Spleen (tissue), 11 donors: ENCODE measurements at regions not wholly inside any gene's neighbourhood (a gene's known extent, or its start where the extent isn't known, plus 50 kb on each side); places are given as distances from the start of the nearest gene placed in this dataset.

Experiments
- DNase-seq: peaks from one replicate; pipeline ENCODE4 v3.0.0-alpha.2; 2020
- H3K27ac ChIP-seq, 8 donors: fragments of 200-600 bp; sonication (generic) in 7 of 8; 1 replicate in 4 of 8; 2 replicates in 4 of 8; pipeline versions ENCODE4 v1.5.0 to v1.8.0; 2016 to 2021; ENCODE audit warnings: inconsistent platforms in 4 of 8, mild to moderate bottlenecking in 4 of 8, moderate library complexity in 1 of 8
- H3K27me3 ChIP-seq, 7 donors: fragments of 200-600 bp; sonication (generic) in 6 of 7; replicated peaks in 1 of 7; 1 replicate in 4 of 7; 2 replicates in 3 of 7; pipeline versions ENCODE4 v1.5.0 to v1.8.0; 2016 to 2021; ENCODE audit warnings: inconsistent platforms in 3 of 7, mild to moderate bottlenecking in 1 of 7
- H3K36me3 ChIP-seq, 6 donors: fragments of 200-600 bp; sonication (generic) in 5 of 6; 1 replicate in 4 of 6; 2 replicates in 2 of 6; pipeline versions ENCODE4 v1.5.0 to v1.8.0; 2016 to 2021; ENCODE audit warnings: inconsistent platforms in 2 of 6
- H3K4me1 ChIP-seq, 6 donors: fragments of 200-600 bp; sonication (generic) in 5 of 6; 1 replicate in 3 of 6; 2 replicates in 3 of 6; pipeline versions ENCODE4 v1.5.0 to v1.8.0; 2016 to 2021; ENCODE audit warnings: inconsistent platforms in 3 of 6
- H3K4me3 ChIP-seq, 8 donors: fragments of 200-600 bp; sonication (generic) in 7 of 8; 1 replicate in 4 of 8; 2 replicates in 4 of 8; pipeline versions ENCODE4 v1.5.0 to v1.8.0; 2016 to 2021; ENCODE audit warnings: inconsistent platforms in 4 of 8, mild to moderate bottlenecking in 4 of 8, moderate library complexity in 2 of 8
- H3K9me3 ChIP-seq, 8 donors: fragments of 200-600 bp; sonication (generic) in 7 of 8; 1 replicate in 4 of 8; 2 replicates in 4 of 8; pipeline versions ENCODE4 v1.5.0 to v1.8.0; 2016 to 2021; ENCODE audit warnings: inconsistent platforms in 4 of 8
- CTCF ChIP-seq, 11 experiments: fragments of 200-600 bp in 7 of 11; fragments of 450-650 bp in 4 of 11; sonication (generic) in 4 of 11; IDR thresholded peaks in 8 of 11; conservative IDR thresholded peaks in 3 of 11; 1 replicate in 7 of 11; 2 replicates in 4 of 11; pipeline versions ENCODE4 v1.4.0 to v1.8.0; 2016 to 2021; ENCODE audit warnings: antibody characterized with exemption in 11 of 11, inconsistent platforms in 4 of 11, mild to moderate bottlenecking in 1 of 11
- POLR2A ChIP-seq, 3 donors: fragments of 450-650 bp; IDR thresholded peaks; one replicate each; pipeline ENCODE4 v1.5.1; 2017; ENCODE audit warnings: antibody characterized with exemption in 3 of 3, mild to moderate bottlenecking in 1 of 3
- POLR2AphosphoS5 ChIP-seq, 3 donors: sonication (generic); formaldehyde crosslinking; IDR thresholded peaks; one replicate each; pipeline ENCODE4 v1.5.1; 2017; ENCODE audit warnings: antibody characterized with exemption in 3 of 3
- WGBS, 5 donors: extraction: QIAGEN DNeasy Blood & Tissue Kit in 3 of 5; methylation state at CpG; one replicate each; pipeline versions ENCODE4 v1.1.5 to v1.1.7; 2013 to 2018; 5-methylcytosine and 5-hydroxymethylcytosine counted together
- intact Hi-C: fragments of 100-400 bp; cut with DNase I; formaldehyde crosslinking; loops from one replicate; pipeline ENCODE4 v1.15.0; 2023; ENCODE audit warnings: low total_unique reads
- donor health status: healthy with polysubstance abuse.
- donor health status: DM: no; HTN: no; CAD: no; lungs with moderate emphysema.
- donor health status: DM: no; HTN: no; CAD: no.
- donor health status: Bipolar disorder and iron deficiency.
- donor health status: healthy.
- donor health status: DM: no; HTN: no; CAD: no.
- donor health status: DM: yes; HTN: yes; CAD: no.

GRCh38 chr16:26491101-26491670 is 575.5 kb upstream of the C16orf82 start:
- Histone ChIP-seq H3K4me3 (no peak overlapping the region), H3K27ac (no peak overlapping the region), H3K36me3 (no peaks in the 10 kb centered on the region), H3K4me1 (no peaks in the 10 kb centered on the region), H3K27me3 (no peaks in the 10 kb centered on the region), H3K9me3 (no peaks in the 10 kb centered on the region)
- WGBS, 5 donors = 69 to 83% (median 77%) methylated on average over 6 of the region's 6 CpGs
- no peak for DNase-seq
- TF ChIP-seq POLR2AphosphoS5 (IDR thresholded peaks at IDR 0.05) (no peak), POLR2A (IDR thresholded peaks at IDR 0.05) (no peak), CTCF (IDR thresholded peaks at IDR 0.05 in 8 of 11, conservative IDR thresholded peaks at IDR 0.05 in 3 of 11) (no peak)
- intact Hi-C loops = no loop called here

DNA sequence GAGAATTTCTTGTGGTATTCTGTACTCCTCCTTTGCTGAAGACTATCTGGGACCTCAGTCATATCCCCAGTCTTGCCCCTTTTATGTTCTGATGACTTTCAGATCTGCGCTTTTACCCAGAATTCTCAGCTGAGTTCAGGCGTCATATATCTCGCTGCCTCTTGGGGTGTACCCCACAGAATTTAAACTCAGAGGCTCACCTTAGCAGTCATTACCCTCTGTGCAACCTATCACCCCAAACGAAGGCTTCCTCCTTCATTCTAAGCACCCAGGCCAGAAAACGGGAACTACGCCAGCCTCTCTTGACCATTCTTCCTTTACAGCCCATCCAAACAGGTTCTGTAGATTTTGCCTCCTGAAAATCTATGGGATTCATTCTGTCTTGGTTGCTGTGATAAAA is 574.8 kb upstream of the C16orf82 start:
- no peaks in the 10 kb centered on the region for H3K36me3 ChIP-seq
- no peak for TF ChIP-seq POLR2A (IDR thresholded peaks at IDR 0.05)
- TF ChIP-seq CTCF (IDR thresholded peaks at IDR 0.05 in 8 of 11, conservative IDR thresholded peaks at IDR 0.05 in 3 of 11) = no peak
- TF ChIP-seq POLR2AphosphoS5 (IDR thresholded peaks at IDR 0.05) = no peak
- no peak overlapping the region for H3K27ac ChIP-seq
- H3K4me3 ChIP-seq = no peak overlapping the region
- H3K27me3 ChIP-seq = no peaks in the 10 kb centered on the region
- intact Hi-C loops = no loop called here
- DNase-seq = no peak
- no peaks in the 10 kb centered on the region for H3K4me1 ChIP-seq
- 72 to 79% (median 74%) methylated on average over 6 of the region's 6 CpGs for WGBS, 5 donors
- no peaks in the 10 kb centered on the region for H3K9me3 ChIP-seq

GRCh38 chr16:26493751-26494150 is 573.0 kb upstream of the C16orf82 start:
- 28 to 60% (median 52%) methylated on average over 1 of the region's 1 CpG for WGBS, 5 donors
- H3K4me1 ChIP-seq = no peaks in the 10 kb centered on the region
- intact Hi-C loops = no loop called here
- TF ChIP-seq CTCF (IDR thresholded peaks at IDR 0.05 in 8 of 11, conservative IDR thresholded peaks at IDR 0.05 in 3 of 11) (no peak), POLR2AphosphoS5 (IDR thresholded peaks at IDR 0.05) (no peak), POLR2A (IDR thresholded peaks at IDR 0.05) (no peak)
- H3K4me3 ChIP-seq = no peak overlapping the region
- no peaks in the 10 kb centered on the region for H3K9me3 ChIP-seq
- no peak overlapping the region for H3K27ac ChIP-seq
- DNase-seq = no peak
- H3K27me3 ChIP-seq = no peaks in the 10 kb centered on the region
- H3K36me3 ChIP-seq = no peaks in the 10 kb centered on the region

GRCh38 chr16:26497896-26498295 is 568.8 kb upstream of the C16orf82 start:
- H3K9me3 ChIP-seq = no peaks in the 10 kb centered on the region
- H3K36me3 ChIP-seq = no peaks in the 10 kb centered on the region
- no peaks in the 10 kb centered on the region for H3K4me1 ChIP-seq
- H3K4me3 ChIP-seq = no peak overlapping the region
- DNase-seq = no peak
- no peak overlapping the region for H3K27ac ChIP-seq
- 67 to 83% (median 78%) methylated on average over 2 to 3 of the region's 3 CpGs for WGBS, 5 donors
- H3K27me3 ChIP-seq = no peaks in the 10 kb centered on the region
- intact Hi-C loops = no loop called here
- TF ChIP-seq POLR2A (IDR thresholded peaks at IDR 0.05) (no peak), POLR2AphosphoS5 (IDR thresholded peaks at IDR 0.05) (no peak), CTCF (IDR thresholded peaks at IDR 0.05 in 8 of 11, conservative IDR thresholded peaks at IDR 0.05 in 3 of 11) (no peak)
